Activated naive CD8-positive, alpha-beta T cell treated with anti-CD3 and anti-CD28 coated beads, Interleukin-2, amount 50 U/mL, for 24 hours (primary cell): ENCODE measurements at regions not wholly inside any gene's neighbourhood (a gene's known extent, or its start where the extent isn't known, plus 50 kb on each side); places are given as distances from the start of the nearest gene placed in this dataset.

ENCODE experiments used
- ATAC-seq: fragments of 150-1000 bp; cut with Tn5 transposase; one replicate; pipeline ENCODE4 v1.10.0; 2021
- DNase-seq: peaks from one replicate; pipeline ENCODE4 v3.0.0; 2021
- H3K27ac Mint-ChIP-seq: one replicate; pipeline ENCODE4 v1.8.0; 2021; ENCODE audit warnings: mild to moderate bottlenecking, mixed read lengths
- H3K27me3 Mint-ChIP-seq: one replicate; pipeline ENCODE4 v1.8.0; 2021; ENCODE audit warnings: mixed read lengths
- H3K36me3 Mint-ChIP-seq: one replicate; pipeline ENCODE4 v1.8.0; 2021; ENCODE audit warnings: low read depth, mixed read lengths
- H3K4me1 Mint-ChIP-seq: one replicate; pipeline ENCODE4 v1.8.0; 2021; ENCODE audit warnings: mixed read lengths
- H3K4me3 Mint-ChIP-seq: one replicate; pipeline ENCODE4 v1.8.0; 2021; ENCODE audit warnings: mild to moderate bottlenecking, moderate library complexity, mixed read lengths
- H3K9me3 Mint-ChIP-seq: one replicate; pipeline ENCODE4 v1.8.0; 2021; ENCODE audit warnings: mixed read lengths

DNA sequence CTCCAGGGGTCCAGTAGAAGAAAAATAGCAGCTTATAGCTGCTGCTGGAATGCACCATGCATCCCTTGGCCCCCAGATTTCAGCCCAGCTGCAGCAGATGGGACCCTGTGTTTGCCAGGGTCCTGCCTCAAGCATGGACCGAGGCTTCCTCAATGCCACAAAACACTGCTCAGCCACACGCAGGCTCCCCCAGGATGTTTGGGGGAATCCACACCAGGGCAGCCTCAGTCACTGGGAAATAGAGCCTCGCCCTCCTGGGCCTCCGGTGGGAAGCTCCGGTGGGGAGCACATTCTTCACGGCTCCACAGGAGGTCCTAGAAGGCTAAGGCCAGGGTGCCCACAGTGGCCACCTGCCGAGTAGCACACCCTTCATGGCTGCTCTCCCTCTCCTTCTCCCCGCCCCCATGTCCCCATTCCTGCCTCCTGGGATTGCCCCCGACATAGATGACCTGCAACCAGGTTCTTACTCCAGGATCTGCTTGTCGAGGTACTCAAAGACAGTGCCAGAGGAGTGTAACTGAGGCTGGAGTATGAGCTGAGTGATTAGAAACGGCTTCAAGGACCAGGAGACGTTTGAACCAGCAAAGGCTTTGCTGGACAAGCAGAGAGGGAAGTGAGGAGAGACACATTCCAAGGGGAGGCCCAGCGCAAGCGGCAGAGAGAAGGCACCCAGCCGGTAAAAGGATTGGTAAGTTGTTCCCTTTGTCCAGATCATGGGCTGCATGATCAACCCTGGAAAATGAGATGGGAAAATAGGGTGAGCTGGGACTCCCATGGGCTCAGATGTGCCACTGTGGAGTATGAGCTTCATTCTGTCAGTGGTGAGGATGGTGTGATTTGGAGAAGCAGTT lies 110.7 kb upstream of the UQCRFS1 start:
- Mint-ChIP-seq H3K4me3 (no peak overlapping the region), H3K27ac (no peak overlapping the region), H3K9me3 (peaks cover 12% of the 10 kb centered on the region), H3K36me3 (no peaks in the 10 kb centered on the region), H3K4me1 (peaks cover 6% of the 10 kb centered on the region), H3K27me3 (peaks cover 5% of the 10 kb centered on the region)
- DNase-seq: no peak
- no peak for ATAC-seq

GRCh38 chr19:29324291-29324680 lies 111.3 kb upstream of the UQCRFS1 start:
- Mint-ChIP-seq H3K27ac (no peak overlapping the region), H3K36me3 (no peaks in the 10 kb centered on the region), H3K9me3 (peaks cover 12% of the 10 kb centered on the region), H3K4me1 (peaks cover 6% of the 10 kb centered on the region), H3K27me3 (peaks cover 6% of the 10 kb centered on the region), H3K4me3 (no peak overlapping the region)
- no peak for ATAC-seq
- no peak for DNase-seq

DNA sequence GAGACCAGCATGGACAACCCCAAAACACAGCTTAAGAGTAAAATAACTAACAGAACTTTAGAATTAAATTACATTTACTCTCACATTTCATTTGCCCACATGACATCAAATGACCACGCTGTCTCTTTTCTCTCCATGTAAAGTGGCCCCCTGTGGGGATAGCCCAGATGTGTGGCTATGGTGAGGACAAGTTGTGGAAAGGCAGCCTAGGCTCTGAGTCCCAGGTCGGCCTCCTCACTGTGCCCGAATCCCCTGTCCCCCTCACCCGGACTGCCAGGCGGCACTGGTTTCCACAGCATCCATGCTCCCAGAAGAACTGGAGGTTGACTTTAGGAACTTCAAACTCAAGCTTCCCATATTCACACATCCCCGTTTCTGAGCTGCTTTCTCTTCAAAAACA lies 111.8 kb upstream of the UQCRFS1 start:
- no peak overlapping the region for H3K4me3 Mint-ChIP-seq
- peaks cover 6% of the 10 kb centered on the region for H3K27me3 Mint-ChIP-seq
- no peak overlapping the region for H3K27ac Mint-ChIP-seq
- H3K36me3 Mint-ChIP-seq: no peaks in the 10 kb centered on the region
- ATAC-seq: no peak
- DNase-seq: no peak
- peaks cover 6% of the 10 kb centered on the region for H3K4me1 Mint-ChIP-seq
- peaks cover 12% of the 10 kb centered on the region for H3K9me3 Mint-ChIP-seq

DNA sequence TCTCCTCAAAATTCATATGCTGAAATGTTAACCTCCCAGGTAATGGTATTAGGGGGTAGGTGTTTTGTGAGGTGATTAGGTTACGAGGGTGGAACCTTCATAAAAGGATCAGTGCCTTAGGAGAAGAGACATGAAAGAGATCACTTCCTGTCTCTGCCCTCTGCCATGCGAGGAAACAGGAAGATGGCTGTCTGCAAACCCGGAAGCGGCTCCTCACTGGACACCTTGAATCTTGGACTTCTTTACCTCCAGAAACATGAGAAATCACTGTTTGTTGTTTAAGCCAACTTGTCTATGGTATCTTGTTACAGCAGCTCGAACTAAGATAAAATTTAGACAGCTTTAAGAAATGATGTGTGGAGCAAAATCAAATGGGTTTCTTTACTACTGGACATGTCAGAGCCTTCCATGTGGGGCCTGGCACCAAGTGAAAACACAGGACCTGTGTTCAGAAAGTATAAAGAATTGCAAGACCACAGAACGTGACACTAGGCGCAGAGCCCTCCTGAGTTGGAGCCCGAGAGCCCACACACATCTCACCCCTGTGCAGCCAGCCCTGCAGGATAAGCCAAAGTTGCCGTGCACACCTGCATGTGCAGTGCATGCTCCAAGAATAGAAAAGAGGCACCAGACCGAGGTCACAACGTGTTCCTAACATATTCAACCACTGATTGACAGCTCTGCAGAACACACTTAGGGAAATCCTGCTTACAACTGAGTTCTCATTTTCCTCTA lies 112.5 kb upstream of the UQCRFS1 start:
- Mint-ChIP-seq H3K27me3 (peaks cover 6% of the 10 kb centered on the region), H3K4me3 (no peak overlapping the region), H3K36me3 (no peaks in the 10 kb centered on the region), H3K27ac (no peak overlapping the region), H3K4me1 (peaks cover 6% of the 10 kb centered on the region), H3K9me3 (peaks cover 12% of the 10 kb centered on the region)
- ATAC-seq (no peak), DNase-seq (no peak)

- Mint-ChIP-seq H3K27me3 (peaks cover 6% of the 10 kb centered on the region), H3K9me3 (peaks cover 12% of the 10 kb centered on the region), H3K4me1 (peaks cover 6% of the 10 kb centered on the region), H3K36me3 (no peaks in the 10 kb centered on the region), H3K27ac (no peak overlapping the region), H3K4me3 (no peak overlapping the region)
- peak; percentile 70 for ATAC-seq
- DNase-seq: no peak
Measured at GRCh38 chr19:29326351-29326750, 113.4 kb upstream of the UQCRFS1 start.

- H3K9me3 Mint-ChIP-seq: peaks cover 12% of the 10 kb centered on the region
- peaks cover 6% of the 10 kb centered on the region for H3K27me3 Mint-ChIP-seq
- no peak overlapping the region for H3K27ac Mint-ChIP-seq
- ATAC-seq (no peak), DNase-seq (no peak)
- H3K36me3 Mint-ChIP-seq: no peaks in the 10 kb centered on the region
- no peak overlapping the region for H3K4me3 Mint-ChIP-seq
- H3K4me1 Mint-ChIP-seq: peaks cover 6% of the 10 kb centered on the region
Measured at GRCh38 chr19:29326849-29327840, 114.2 kb upstream of the UQCRFS1 start.

DNA sequence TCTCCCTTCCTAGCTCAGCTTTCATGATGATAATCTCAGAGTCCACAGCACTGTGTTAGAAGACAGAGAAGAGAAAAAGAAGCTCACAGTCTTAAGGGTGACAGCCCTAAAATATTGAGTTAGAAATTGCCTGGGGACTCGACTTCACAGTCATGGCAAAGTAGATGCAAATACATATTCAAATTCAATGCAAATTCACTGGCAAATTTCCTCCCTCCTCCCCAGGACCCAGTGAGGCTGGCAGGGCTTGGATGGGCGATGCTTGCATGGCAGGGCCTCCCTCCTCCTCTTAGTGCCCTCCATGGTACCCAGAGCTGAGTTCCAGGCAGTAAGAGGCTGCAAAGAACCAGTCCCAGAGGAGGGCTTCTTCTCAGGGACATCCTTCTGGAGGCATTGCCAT lies 115.6 kb upstream of the UQCRFS1 start:
- peaks cover 12% of the 10 kb centered on the region for H3K9me3 Mint-ChIP-seq
- no peak overlapping the region for H3K27ac Mint-ChIP-seq
- ATAC-seq (no peak), DNase-seq (no peak)
- H3K36me3 Mint-ChIP-seq: no peaks in the 10 kb centered on the region
- H3K4me3 Mint-ChIP-seq: no peak overlapping the region
- peaks cover 6% of the 10 kb centered on the region for H3K4me1 Mint-ChIP-seq
- peaks cover 6% of the 10 kb centered on the region for H3K27me3 Mint-ChIP-seq

GRCh38 chr19:29329460-29330134 lies 116.6 kb upstream of the UQCRFS1 start:
- H3K9me3 Mint-ChIP-seq: peaks cover 12% of the 10 kb centered on the region
- H3K27ac Mint-ChIP-seq: no peak overlapping the region
- peaks cover 6% of the 10 kb centered on the region for H3K4me1 Mint-ChIP-seq
- peaks cover 6% of the 10 kb centered on the region for H3K27me3 Mint-ChIP-seq
- DNase-seq (no peak), ATAC-seq (no peak)
- H3K4me3 Mint-ChIP-seq: no peak overlapping the region
- H3K36me3 Mint-ChIP-seq: no peaks in the 10 kb centered on the region

GRCh38 chr19:29336425-29336824 lies 123.5 kb upstream of the UQCRFS1 start:
- no peaks in the 10 kb centered on the region for H3K4me1 Mint-ChIP-seq
- H3K4me3 Mint-ChIP-seq: no peak overlapping the region
- H3K9me3 Mint-ChIP-seq: peaks cover 15% of the 10 kb centered on the region
- H3K36me3 Mint-ChIP-seq: no peaks in the 10 kb centered on the region
- no peak overlapping the region for H3K27ac Mint-ChIP-seq
- H3K27me3 Mint-ChIP-seq: peaks cover 7% of the 10 kb centered on the region
- DNase-seq (no peak), ATAC-seq (no peak)

- ATAC-seq (no peak), DNase-seq (no peak)
- Mint-ChIP-seq H3K4me3 (no peak overlapping the region), H3K4me1 (no peaks in the 10 kb centered on the region), H3K36me3 (no peaks in the 10 kb centered on the region), H3K27me3 (peaks cover 7% of the 10 kb centered on the region), H3K27ac (no peak overlapping the region), H3K9me3 (peaks cover 21% of the 10 kb centered on the region)
Measured at GRCh38 chr19:29337029-29337428, 124.1 kb upstream of the UQCRFS1 start.

GRCh38 chr19:29338480-29338879 lies 125.5 kb upstream of the UQCRFS1 start:
- H3K9me3 Mint-ChIP-seq: peaks cover 34% of the 10 kb centered on the region
- DNase-seq (no peak), ATAC-seq (no peak)
- no peaks in the 10 kb centered on the region for H3K4me1 Mint-ChIP-seq
- H3K27ac Mint-ChIP-seq: no peak overlapping the region
- H3K27me3 Mint-ChIP-seq: peaks cover 7% of the 10 kb centered on the region
- no peak overlapping the region for H3K4me3 Mint-ChIP-seq
- H3K36me3 Mint-ChIP-seq: no peaks in the 10 kb centered on the region

DNA sequence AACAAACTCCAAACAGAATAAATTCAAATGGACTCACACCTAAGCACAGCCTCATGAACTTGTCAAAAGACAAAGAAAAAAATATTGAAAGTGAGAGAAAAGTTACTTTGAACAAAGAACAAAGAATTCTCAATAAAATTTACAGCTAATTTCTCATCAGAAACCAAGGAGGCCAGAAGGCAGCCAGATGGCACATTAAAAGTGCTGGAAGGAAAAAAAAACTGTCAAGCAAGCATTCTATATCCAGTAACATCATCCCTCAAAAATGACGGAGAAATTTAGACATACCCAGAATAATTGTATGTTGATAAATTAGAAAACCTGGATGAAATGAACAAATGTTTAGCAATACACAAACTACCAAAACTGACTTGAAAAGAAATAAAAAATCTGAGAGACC lies 129.8 kb upstream of the UQCRFS1 start:
- H3K27ac Mint-ChIP-seq: no peak overlapping the region
- ATAC-seq: no peak

DNA sequence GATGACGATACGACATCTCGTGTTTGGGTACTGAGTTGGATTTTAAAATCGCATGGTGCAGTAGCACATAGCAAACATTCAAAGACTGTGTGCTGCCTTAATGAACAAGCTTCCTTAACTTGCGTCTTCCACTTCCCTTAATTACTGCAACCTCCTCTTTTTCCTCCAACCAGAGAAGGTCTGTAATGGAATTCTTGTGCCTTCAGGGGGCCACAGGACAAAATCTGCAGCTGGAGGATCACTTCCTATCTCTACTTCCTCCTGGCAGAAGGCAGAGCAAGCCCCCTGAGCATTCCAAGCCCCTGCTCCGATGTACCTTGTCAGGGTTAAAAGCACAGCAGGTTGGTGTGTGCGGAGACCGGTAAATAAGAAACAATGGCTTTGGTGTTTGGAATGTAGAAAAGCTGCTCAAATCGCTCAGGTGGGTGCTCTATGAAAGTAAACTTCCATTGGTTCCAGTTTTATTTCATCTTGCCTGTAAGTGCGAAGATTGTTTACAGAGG lies 151.3 kb upstream of the UQCRFS1 start:
- Mint-ChIP-seq H3K27me3 (peaks cover 25% of the 10 kb centered on the region), H3K4me1 (no peaks in the 10 kb centered on the region), H3K9me3 (peaks cover 4% of the 10 kb centered on the region), H3K36me3 (no peaks in the 10 kb centered on the region), H3K27ac (no peak overlapping the region), H3K4me3 (no peak overlapping the region)
- no peak for ATAC-seq
- DNase-seq: no peak

More for the DNA sequence above, 129.8 kb upstream of the UQCRFS1 start:
- DNase-seq: no peak
- Mint-ChIP-seq H3K4me3 (no peak overlapping the region), H3K36me3 (no peaks in the 10 kb centered on the region), H3K4me1 (no peaks in the 10 kb centered on the region), H3K9me3 (peaks cover 57% of the 10 kb centered on the region), H3K27me3 (peaks cover 4% of the 10 kb centered on the region)

DNA sequence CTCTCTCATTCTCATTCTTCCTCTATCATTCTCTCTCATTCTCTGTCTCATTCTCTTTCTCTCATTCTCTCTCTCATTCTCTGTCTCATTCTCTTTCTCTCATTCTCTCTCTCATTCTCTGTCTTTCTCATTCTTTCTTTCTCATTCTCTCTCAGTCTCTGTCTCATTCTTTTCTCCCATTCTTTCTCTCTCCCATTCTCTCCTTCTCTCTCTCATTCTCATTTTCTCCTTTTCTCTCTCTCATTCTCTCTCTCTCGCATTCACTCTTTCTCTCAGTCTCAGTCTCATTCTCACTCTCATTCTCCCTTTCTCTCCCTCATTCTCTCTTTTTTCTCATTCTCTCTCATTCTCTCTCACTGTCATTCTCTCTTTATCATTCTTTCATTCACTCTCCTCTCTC lies 152.0 kb upstream of the UQCRFS1 start:
- ATAC-seq (no peak), DNase-seq (no peak)
- no peak overlapping the region for H3K4me3 Mint-ChIP-seq
- H3K36me3 Mint-ChIP-seq: no peaks in the 10 kb centered on the region
- H3K27me3 Mint-ChIP-seq: peaks cover 25% of the 10 kb centered on the region
- H3K27ac Mint-ChIP-seq: no peak overlapping the region
- peaks cover 4% of the 10 kb centered on the region for H3K9me3 Mint-ChIP-seq
- H3K4me1 Mint-ChIP-seq: no peaks in the 10 kb centered on the region
